Activated T-helper 2 cell treated with anti-CD3 and anti-CD28 coated beads, Interferon-gamma antibody, Interleukin-2, Interleukin-4, amounts not matched to agents 10 μg/mL and 5 μg/mL and 100 μg/mL, durations not matched to agents 14 hours and 24 hours and 36 hours (primary cell): ENCODE measurements at regions not wholly inside any gene's neighbourhood (a gene's known extent, or its start where the extent isn't known, plus 50 kb on each side); places are given as distances from the start of the nearest gene placed in this dataset.

Experiments used
- DNase-seq: peaks from one replicate; pipeline ENCODE4 v3.0.0; 2021; ENCODE audit warnings: low spot score
- H3K27ac Mint-ChIP-seq: one replicate; pipeline ENCODE4 v1.8.0; 2021; ENCODE audit warnings: mixed read lengths
- H3K27me3 Mint-ChIP-seq: one replicate; pipeline ENCODE4 v1.8.0; 2021; ENCODE audit warnings: low read depth, mixed read lengths
- H3K36me3 Mint-ChIP-seq: one replicate; pipeline ENCODE4 v1.8.0; 2021; ENCODE audit warnings: low read depth, mixed read lengths
- H3K4me1 Mint-ChIP-seq: one replicate; pipeline ENCODE4 v1.8.0; 2021; ENCODE audit warnings: low read depth, mixed read lengths
- H3K4me3 Mint-ChIP-seq: one replicate; pipeline ENCODE4 v1.8.0; 2021; ENCODE audit warnings: low read depth, mild to moderate bottlenecking, moderate library complexity, mixed read lengths
- H3K9me3 Mint-ChIP-seq: one replicate; pipeline ENCODE4 v1.8.0; 2021; ENCODE audit warnings: mixed read lengths
- intact Hi-C: fragments of 100-400 bp; cut with micrococcal nuclease; formaldehyde crosslinking; loops from one replicate; pipeline ENCODE4 v1.15.1; 2023

- Mint-ChIP-seq H3K36me3 (no peaks in the 10 kb centered on the region), H3K27ac (no peak overlapping the region), H3K4me1 (no peaks in the 10 kb centered on the region), H3K4me3 (no peak overlapping the region), H3K27me3 (peaks cover 2% of the 10 kb centered on the region), H3K9me3 (no peaks in the 10 kb centered on the region)
- intact Hi-C loops, result no loop called here
- no peak for DNase-seq
Observed at GRCh38 chr11:116173941-116174911, 598.6 kb downstream of the BUD13 start.

GRCh38 chr11:116173506-116173905 is 599.3 kb downstream of the BUD13 start:
- DNase-seq, result no peak
- Mint-ChIP-seq H3K27ac (no peak overlapping the region), H3K9me3 (no peaks in the 10 kb centered on the region), H3K36me3 (no peaks in the 10 kb centered on the region), H3K4me1 (no peaks in the 10 kb centered on the region), H3K4me3 (no peak overlapping the region), H3K27me3 (peaks cover 2% of the 10 kb centered on the region)
- intact Hi-C loops, result no loop called here

- intact Hi-C loops, result no loop called here
- H3K4me1 Mint-ChIP-seq, result no peaks in the 10 kb centered on the region
- no peaks in the 10 kb centered on the region for H3K9me3 Mint-ChIP-seq
- peaks cover 2% of the 10 kb centered on the region for H3K27me3 Mint-ChIP-seq
- no peak overlapping the region for H3K4me3 Mint-ChIP-seq
- no peak for DNase-seq
- H3K27ac Mint-ChIP-seq, result no peak overlapping the region
- H3K36me3 Mint-ChIP-seq, result no peaks in the 10 kb centered on the region
Observed at GRCh38 chr11:116172851-116173250, 599.9 kb downstream of the BUD13 start.

GRCh38 chr11:116172156-116172555 is 600.6 kb downstream of the BUD13 start:
- Mint-ChIP-seq H3K36me3 (no peaks in the 10 kb centered on the region), H3K4me1 (no peaks in the 10 kb centered on the region), H3K9me3 (no peaks in the 10 kb centered on the region), H3K27me3 (peaks cover 2% of the 10 kb centered on the region), H3K27ac (no peak overlapping the region), H3K4me3 (no peak overlapping the region)
- intact Hi-C loops, result no loop called here
- DNase-seq, result no peak

GRCh38 chr11:116171271-116172140 is 601.3 kb downstream of the BUD13 start:
- no peaks in the 10 kb centered on the region for H3K36me3 Mint-ChIP-seq
- no peak for DNase-seq
- no peaks in the 10 kb centered on the region for H3K9me3 Mint-ChIP-seq
- H3K27me3 Mint-ChIP-seq, result peaks cover 2% of the 10 kb centered on the region
- no peak overlapping the region for H3K27ac Mint-ChIP-seq
- H3K4me1 Mint-ChIP-seq, result no peaks in the 10 kb centered on the region
- intact Hi-C loops, result no loop called here
- no peak overlapping the region for H3K4me3 Mint-ChIP-seq

- no peak overlapping the region for H3K4me3 Mint-ChIP-seq
- DNase-seq, result no peak
- H3K4me1 Mint-ChIP-seq, result no peaks in the 10 kb centered on the region
- H3K9me3 Mint-ChIP-seq, result no peaks in the 10 kb centered on the region
- peaks cover 2% of the 10 kb centered on the region for H3K27me3 Mint-ChIP-seq
- H3K27ac Mint-ChIP-seq, result no peak overlapping the region
- H3K36me3 Mint-ChIP-seq, result no peaks in the 10 kb centered on the region
- intact Hi-C loops, result no loop called here
Observed at GRCh38 chr11:116170526-116171120, 602.2 kb downstream of the BUD13 start.

- intact Hi-C loops, result no loop called here
- no peak overlapping the region for H3K4me3 Mint-ChIP-seq
Observed at GRCh38 chr11:116169776-116170175, 603.0 kb downstream of the BUD13 start.

GRCh38 chr11:116168459-116168787 is 604.4 kb downstream of the BUD13 start:
- no peak for DNase-seq
- Mint-ChIP-seq H3K4me3 (no peak overlapping the region), H3K27ac (no peak overlapping the region), H3K4me1 (no peaks in the 10 kb centered on the region), H3K9me3 (no peaks in the 10 kb centered on the region), H3K36me3 (no peaks in the 10 kb centered on the region), H3K27me3 (no peaks in the 10 kb centered on the region)
- intact Hi-C loops, result no loop called here

More at GRCh38 chr11:116169776-116170175, 603.0 kb downstream of the BUD13 start:
- no peak for DNase-seq
- H3K9me3 Mint-ChIP-seq, result no peaks in the 10 kb centered on the region
- H3K27ac Mint-ChIP-seq, result no peak overlapping the region
- no peaks in the 10 kb centered on the region for H3K36me3 Mint-ChIP-seq
- no peaks in the 10 kb centered on the region for H3K4me1 Mint-ChIP-seq
- H3K27me3 Mint-ChIP-seq, result peaks cover 2% of the 10 kb centered on the region

GRCh38 chr11:116167706-116168458 is 604.9 kb downstream of the BUD13 start:
- Mint-ChIP-seq H3K4me3 (no peak overlapping the region), H3K27me3 (no peaks in the 10 kb centered on the region), H3K27ac (no peak overlapping the region), H3K9me3 (no peaks in the 10 kb centered on the region), H3K36me3 (no peaks in the 10 kb centered on the region), H3K4me1 (no peaks in the 10 kb centered on the region)
- DNase-seq, result no peak
- intact Hi-C loops, result no loop called here

GRCh38 chr11:116166573-116167465 is 606.0 kb downstream of the BUD13 start:
- Mint-ChIP-seq H3K36me3 (no peaks in the 10 kb centered on the region), H3K4me1 (no peaks in the 10 kb centered on the region), H3K27ac (no peak overlapping the region), H3K9me3 (no peaks in the 10 kb centered on the region), H3K4me3 (no peak overlapping the region), H3K27me3 (no peaks in the 10 kb centered on the region)
- no peak for DNase-seq
- intact Hi-C loops, result no loop called here

GRCh38 chr11:116164843-116165242 is 607.9 kb downstream of the BUD13 start:
- Mint-ChIP-seq H3K4me3 (no peak overlapping the region), H3K9me3 (no peaks in the 10 kb centered on the region), H3K4me1 (no peaks in the 10 kb centered on the region), H3K27ac (no peak overlapping the region), H3K27me3 (peaks cover 2% of the 10 kb centered on the region), H3K36me3 (no peaks in the 10 kb centered on the region)
- intact Hi-C loops, result no loop called here
- no peak for DNase-seq

GRCh38 chr11:116162886-116163230 is 609.9 kb downstream of the BUD13 start:
- Mint-ChIP-seq H3K4me3 (no peak overlapping the region), H3K9me3 (no peaks in the 10 kb centered on the region), H3K27me3 (peaks cover 2% of the 10 kb centered on the region), H3K36me3 (no peaks in the 10 kb centered on the region), H3K4me1 (no peaks in the 10 kb centered on the region), H3K27ac (no peak overlapping the region)
- intact Hi-C loops, result no loop called here
- no peak for DNase-seq
